Astrocyte (in vitro differentiated cells and primary cell): ENCODE measurements at regions not wholly inside any gene's neighbourhood (a gene's known extent, or its start where the extent isn't known, plus 50 kb on each side); places are given as distances from the start of the nearest gene placed in this dataset.

Experiments used
- CTCF ChIP-seq: IDR thresholded peaks from 2 replicates; pipeline ENCODE4 v1.5.1; 2011; ENCODE audit warnings: low read depth, mild to moderate bottlenecking, inconsistent platforms, low read length, moderate library complexity; ENCODE audit not compliant: insufficient read depth
- EZH2 ChIP-seq: IDR thresholded peaks from 2 replicates; pipeline ENCODE4 v1.6.1; 2012; ENCODE audit warnings: mild to moderate bottlenecking, low read length, inconsistent platforms; ENCODE audit not compliant: insufficient read depth

GRCh38 chr9:31519826-31520225 is 864.6 kb upstream of the ACO1 start:
- no peak for TF ChIP-seq CTCF
- no peak for TF ChIP-seq EZH2
